ENCODE measurements at regions not wholly inside any gene's neighbourhood (a gene's known extent, or its start where the extent isn't known, plus 50 kb on each side); places are given as distances from the start of the nearest gene placed in this dataset.

GRCh38 chr1:117260761-117261423 is 50.2 kb upstream of the VTCN1 start:
- no peak for DNase-seq (ENCODE audit: low spot score)

Measured in ureter (tissue), 1 donor.